GM21529 (cell line): ENCODE measurements at regions not wholly inside any gene's neighbourhood (a gene's known extent, or its start where the extent isn't known, plus 50 kb on each side); places are given as distances from the start of the nearest gene placed in this dataset.
"Not testable (repeated sequence)": the region's sequence is repeated elsewhere in the genome, so short reads cannot be mapped to it uniquely, and the experiment has no call there.

ENCODE experiments used
- ATAC-seq: cut with Tn5 transposase; IDR thresholded peaks from one replicate; pipeline ENCODE4 v1.9.1; 2021; ENCODE audit not compliant: unreplicated experiment

DNA sequence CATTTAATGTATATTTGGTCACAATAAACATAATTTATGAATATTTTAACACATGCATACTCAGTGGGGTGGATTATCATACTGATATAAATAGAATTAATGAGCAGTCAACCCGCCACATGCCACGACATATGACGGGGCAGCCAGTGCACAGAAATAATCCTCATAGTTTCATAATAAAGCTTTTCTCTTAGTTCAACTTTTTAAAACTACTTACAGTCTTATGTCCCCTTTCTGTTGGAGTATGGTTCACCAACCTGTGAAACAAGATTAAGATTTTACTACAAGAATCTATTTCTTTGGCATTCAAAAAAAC is 75.6 kb upstream of the ETAA1 start:
- no peak for ATAC-seq

DNA sequence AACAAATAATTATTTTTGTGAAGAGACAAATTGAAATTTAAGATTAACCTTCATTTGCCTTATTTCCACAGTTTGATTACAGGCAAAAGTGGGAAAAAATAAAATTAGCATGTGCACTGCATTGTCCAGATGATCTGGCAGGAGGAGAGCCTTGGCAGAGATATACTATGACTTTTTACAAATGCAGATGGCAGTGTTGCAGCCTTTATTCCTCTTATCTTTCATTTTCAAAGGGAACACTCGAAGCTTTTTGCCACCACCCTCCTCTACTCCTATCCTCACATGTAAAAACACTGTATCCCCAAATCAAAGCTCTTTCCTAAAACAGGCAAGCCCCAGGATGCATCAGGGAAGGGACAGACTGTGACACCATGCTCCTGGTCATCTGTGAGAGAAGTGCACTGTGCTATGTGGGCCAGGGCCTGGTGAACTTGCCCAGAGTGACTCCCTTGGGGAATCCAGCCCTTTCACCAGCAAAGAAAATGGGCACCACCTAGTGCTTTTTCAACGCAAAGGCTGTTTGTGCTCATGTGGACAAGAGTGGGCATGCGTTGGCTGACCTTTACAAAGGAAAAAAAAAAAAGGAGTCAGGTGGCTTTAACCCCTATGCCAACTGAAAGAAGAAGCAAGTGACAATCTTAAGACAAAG is 74.7 kb upstream of the ETAA1 start:
- ATAC-seq: no peak

DNA sequence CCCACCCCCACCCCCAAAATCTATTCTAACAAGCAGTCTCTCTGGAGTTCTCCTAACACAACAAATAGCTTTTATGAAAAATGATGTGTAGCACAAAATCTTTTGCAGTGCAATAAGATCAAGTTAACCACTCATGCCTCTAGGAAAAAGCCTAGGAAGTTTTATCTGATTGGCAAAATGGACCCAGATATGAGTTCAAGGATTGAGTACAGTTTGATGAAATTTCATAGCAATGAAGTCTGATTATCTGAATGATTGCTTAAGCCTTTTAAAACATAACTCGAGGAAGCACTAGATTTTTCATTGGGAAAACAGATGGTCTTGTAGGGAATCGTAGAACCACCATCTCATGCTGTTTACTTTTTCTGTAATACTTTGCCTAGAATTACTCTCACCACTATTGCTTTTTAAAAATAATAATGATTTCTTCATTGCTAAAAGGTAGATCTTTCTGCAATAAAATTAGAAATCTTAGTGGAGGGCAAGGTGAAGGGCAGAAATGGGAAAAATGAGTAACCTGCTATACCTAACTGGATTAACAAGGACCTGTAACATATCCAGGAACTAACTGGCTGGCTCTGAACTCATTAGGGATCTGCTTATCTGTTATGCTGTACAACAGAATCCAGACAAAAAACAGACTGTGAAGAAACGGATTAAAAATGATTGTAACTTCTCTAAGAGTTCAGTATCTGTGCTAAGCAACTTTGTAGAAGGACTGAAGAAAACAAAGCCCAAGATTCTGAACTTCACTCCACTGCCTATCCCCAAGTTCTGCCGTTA is 73.7 kb upstream of the ETAA1 start:
- no peak for ATAC-seq

DNA sequence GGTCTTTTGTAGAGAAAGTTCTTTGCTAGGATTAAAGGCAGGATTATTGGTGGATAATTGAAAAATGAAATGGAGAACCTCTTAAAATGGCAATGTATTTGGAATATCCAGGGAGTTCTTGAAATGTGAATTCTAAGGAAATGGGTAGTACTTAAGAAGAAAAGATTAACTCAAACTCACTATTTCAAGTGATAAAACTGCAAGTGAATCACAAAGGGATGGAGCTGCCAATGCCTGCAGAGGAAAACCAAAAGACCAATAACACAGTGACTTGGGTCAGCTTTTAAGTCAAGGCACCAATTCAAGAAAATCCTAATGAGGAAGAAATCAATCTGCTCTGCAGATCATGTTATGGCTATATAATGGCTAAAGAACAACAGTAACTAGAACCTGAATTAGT is 67.6 kb upstream of the ETAA1 start:
- no peak for ATAC-seq

DNA sequence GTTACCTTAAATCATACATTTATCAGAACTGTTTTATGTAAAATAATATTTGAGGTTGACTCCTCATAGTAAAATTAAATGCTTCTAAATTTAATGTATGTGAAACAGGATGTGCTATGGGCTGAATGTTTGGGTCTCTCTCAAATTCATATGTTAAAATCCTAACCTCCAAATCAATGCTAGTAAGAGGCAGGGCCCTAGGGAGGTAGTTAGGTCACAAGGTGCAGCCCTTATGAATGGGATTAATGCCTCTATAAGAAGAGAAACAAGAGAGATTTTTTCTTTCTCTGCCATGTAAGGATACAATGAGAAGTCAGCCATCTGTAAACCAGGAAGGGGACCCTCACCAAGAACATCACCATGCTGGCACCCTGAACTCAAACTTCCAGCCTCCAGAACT is 67.2 kb upstream of the ETAA1 start:
- no peak for ATAC-seq

DNA sequence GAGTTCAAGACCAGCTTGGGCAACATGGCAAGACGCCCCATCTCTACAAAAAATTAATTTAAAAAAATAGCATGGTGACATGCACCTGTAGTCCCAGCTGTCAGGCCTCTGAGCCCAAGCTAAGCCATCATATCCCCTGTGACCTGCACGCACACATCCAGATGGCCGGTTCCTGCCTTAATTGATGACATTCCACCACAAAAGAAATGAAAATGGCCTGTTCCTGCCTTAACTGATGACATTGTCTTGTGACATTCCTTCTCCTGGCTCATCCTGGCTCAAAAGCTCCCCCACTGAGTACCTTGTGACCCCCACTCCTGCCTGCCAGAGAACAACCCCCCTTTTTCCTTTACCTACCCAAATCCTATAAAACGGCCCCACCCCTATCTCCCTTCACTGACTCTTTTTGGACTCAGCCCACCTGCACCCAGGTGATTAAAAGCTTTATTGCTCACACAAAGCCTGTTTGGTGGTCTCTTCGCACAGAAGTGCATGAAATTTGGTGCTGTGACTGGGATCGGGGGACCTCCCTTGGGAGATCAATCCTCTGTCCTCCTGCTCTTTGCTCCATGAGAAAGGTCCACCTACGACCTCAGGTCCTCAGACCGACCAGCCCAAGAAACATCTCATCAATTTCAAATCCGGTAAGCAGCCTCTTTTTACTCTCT is 65.6 kb upstream of the ETAA1 start:
- ATAC-seq: not testable (repeated sequence)

DNA sequence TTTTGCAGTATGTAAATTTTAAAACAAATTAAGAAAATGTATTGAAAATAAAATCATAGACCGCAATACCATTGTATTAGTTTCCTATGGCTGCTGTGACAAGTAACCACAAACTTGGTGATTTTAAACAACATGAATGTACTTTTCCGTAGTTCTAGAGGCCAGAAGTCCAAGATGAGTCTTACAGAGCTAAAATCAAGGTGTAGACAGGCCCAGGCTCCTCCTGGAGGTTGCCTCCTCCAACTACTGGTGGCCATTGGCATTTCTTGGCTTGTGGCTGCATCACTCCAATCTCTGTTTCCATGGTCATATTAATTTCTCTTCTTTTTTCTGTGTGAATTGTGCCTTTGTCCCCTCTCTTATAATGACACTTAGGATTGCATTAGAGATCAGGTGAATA is 59.2 kb upstream of the ETAA1 start:
- ATAC-seq: no peak

DNA sequence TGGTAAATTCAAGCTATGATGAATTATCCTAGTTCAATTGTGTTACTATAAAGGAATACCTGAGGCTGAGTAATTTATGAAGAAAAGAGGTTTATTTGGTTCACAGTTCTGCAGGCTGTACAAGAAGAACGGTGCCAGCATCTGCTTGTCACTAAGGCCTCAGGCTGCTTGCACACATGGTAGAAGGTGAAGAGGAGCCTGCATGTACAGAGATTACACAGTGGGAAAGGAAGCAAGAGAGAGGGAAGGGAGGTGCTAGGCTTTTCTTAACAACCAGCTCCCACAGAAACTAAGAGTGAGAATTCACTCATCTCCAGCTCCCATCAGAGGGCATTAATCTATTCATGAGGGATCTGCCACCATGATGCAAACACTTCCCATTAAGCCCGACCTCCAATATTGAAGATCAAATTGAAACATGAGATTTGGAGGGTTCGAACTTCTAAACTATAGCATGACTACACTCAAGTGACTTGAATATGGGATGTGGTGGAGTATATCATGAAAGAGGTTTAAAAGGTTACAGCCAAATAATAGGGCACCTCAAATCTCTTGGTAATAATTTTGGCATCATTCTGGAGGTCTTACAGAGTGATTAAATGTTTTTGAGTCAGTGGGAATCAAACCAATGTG is 58.4 kb upstream of the ETAA1 start:
- no peak for ATAC-seq

DNA sequence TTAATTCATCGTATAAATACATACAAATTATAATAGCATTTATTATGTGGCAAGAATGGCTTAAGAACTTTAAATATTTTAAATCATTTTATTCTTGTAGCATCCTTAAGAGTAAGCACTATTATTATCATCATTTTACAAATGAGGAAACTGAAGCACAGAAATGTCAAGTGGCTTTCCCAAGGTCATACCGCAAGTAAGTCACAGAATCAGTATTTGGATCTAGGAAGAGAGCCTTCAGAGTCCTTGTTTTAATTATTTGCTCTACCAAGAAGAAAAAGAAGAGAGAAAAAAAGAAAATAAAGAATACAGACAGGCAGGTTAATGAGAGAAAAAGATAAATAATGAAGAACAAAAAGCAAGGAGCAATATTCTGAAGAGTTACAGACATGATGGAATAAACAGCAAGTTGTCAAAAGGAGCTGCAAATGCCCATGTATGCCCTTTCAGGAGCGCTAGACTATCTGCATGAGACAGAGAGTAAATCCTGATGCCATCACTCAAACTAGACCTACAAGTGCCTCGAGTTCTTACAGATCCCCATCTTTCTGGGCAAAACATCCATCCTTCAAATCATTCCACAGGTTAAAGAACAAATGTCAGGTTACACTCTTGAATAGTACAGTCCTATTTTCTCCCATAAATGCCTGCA is 57.8 kb upstream of the ETAA1 start:
- no peak for ATAC-seq

DNA sequence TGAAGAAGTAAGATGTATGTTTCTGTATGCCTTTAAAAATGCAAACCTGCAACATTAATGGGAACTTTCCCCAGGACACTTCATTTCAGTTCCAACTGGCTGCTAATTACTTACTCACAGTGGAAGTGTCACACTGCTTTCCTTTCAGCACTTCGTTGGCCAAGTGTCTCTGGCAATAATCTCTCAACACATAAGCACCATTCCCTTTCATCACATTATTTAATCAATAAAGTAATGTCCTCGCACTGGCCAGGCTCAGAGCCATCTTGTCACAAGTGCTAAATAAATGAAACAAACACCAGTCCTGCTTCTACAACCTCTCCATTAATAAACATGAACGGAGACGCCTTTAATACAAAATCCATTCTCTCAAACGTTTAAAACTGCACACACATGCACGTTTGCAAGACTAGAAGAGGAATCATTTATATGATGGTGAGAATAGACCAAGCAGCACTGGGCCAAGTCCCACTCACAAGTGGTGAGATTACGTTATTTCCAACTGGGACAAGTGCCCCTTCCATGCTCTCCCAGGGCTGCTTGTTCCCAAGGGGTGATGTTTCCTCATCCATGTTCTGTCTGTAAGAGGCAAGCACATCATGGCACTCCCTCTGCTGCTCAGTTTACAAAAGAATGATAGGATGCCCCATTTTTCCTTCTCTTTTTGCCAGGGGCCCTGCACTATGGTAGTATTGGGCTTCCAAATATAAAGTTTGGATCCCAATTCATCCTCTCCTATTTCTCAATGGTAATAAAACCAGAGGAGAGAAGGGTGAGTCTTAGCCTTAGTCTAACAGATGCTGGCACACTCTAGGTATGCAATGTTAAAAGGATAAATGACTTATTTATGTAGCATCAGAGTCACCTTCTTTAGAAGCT is 56.8 kb upstream of the ETAA1 start:
- ATAC-seq: no peak

DNA sequence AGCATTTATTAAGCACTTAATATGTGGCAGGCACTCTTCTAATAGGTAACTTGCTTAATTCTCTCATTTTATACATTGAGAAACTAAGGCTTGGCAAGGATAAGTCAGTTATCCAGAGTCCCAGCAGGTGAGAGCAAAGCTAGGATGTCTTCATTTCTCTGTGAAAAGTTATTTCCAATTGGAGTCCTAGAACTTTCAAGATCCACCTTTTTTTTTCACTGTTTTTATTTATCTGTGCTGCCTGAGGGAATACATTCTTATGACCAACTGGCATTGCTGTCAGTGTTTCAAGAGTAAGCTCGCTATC is 56.2 kb upstream of the ETAA1 start:
- no peak for ATAC-seq

DNA sequence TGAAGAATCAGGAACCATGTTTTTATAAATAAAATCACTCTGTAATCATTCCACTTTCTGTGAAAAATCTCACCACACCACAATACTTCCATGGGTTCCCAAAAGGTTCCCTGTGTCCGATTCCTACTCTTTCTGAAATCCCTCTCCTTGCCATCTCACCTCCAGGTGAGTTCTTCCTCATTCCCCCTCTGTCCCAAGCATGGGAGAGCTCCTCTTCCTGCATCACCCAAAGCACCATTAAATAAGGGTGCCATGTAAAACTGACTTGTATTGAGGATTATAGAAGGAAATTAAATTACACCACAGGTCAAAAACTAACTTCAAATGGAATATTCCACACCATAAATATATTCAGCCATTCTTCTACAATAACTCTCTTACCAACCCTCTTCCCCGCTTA is 55.8 kb upstream of the ETAA1 start:
- ATAC-seq: no peak

DNA sequence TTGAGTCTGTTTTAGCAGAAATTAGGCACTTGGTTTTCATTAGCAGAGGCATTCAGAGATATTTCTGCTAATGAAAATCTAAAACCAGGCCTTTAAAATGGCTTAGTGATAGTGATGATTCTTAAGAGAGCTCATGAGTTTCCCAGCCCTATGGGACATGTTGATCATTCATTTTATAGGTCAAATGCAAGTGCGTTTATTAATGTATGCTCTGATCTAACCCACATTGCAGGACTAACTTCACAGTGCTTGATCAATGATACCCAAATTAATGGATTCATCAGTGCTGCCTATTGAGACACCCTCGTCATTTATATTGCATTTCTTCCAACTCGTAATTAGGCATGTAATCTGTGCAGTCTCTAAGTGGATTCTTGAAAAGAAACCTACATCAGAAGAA is 54.7 kb upstream of the ETAA1 start:
- ATAC-seq: no peak

DNA sequence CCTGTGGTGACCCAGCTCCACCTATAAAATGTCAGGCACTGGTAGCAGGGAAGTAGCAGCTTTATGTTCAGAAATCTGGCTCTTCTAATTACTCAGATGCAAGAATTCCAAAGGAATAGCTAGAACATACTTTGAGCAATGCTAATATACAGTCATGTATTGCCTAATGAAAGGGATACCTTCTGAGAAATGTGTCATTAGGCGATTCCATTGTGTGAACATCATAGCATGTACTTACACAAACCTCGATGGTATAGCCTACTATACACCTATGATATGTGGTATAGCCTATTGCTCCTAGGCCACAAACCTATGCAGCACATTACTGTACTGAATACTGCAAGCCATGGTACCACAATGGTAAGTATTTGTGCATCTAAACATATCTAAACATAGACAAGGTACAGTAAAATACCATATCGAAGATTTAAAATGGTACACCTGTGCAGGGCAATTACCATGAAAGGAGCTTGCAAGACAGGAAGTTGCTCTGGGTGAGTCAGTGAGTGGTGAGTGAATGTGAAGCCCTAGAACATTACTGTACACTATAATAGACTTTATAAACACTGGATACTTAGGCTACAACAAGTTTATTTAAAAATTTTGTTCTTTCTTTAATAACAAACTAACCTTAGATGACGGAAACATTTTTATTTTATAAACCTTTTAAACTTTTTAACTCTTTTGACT is 50.3 kb upstream of the ETAA1 start:
- ATAC-seq: no peak
